ENCODE measurements at regions not wholly inside any gene's neighbourhood (a gene's known extent, or its start where the extent isn't known, plus 50 kb on each side); places are given as distances from the start of the nearest gene placed in this dataset.

- no peak overlapping the region for H3K4me3 ChIP-seq (ENCODE audit: insufficient read length, low read depth)
- H3K9me3 ChIP-seq (ENCODE audit: insufficient read depth, low read length), result no peaks in the 10 kb centered on the region
- H3K27me3 ChIP-seq (ENCODE audit: insufficient read depth, insufficient read length), result no peaks in the 10 kb centered on the region
- H3K4me1 ChIP-seq (ENCODE audit: insufficient read depth, insufficient read length), result no peaks in the 10 kb centered on the region
- H3K9ac ChIP-seq (ENCODE audit: insufficient read length, low read depth), result no peak overlapping the region
- no peaks in the 10 kb centered on the region for H3K36me3 ChIP-seq (ENCODE audit: insufficient read depth, insufficient read length, low read length)
- TF ChIP-seq SUZ12 (IDR thresholded peaks at IDR 0.05; ENCODE audit: extremely low read depth, insufficient read depth, insufficient read length) (no peak), YY1 (IDR thresholded peaks at IDR 0.05; ENCODE audit: insufficient read depth, insufficient read length) (no peak), ZNF274 (IDR thresholded peaks at IDR 0.05; ENCODE audit: low read depth, low read length) (no peak)
- no peak for DNase-seq (ENCODE audit: low read depth, low spot score)
These were observed 51.2 kb upstream of the SPATA31D4 start for GRCh38 chr9:81877047-81877446.

Data from NT2/D1 (cell line).